ENCODE measurements at regions not wholly inside any gene's neighbourhood (a gene's known extent, or its start where the extent isn't known, plus 50 kb on each side); places are given as distances from the start of the nearest gene placed in this dataset.

DNA sequence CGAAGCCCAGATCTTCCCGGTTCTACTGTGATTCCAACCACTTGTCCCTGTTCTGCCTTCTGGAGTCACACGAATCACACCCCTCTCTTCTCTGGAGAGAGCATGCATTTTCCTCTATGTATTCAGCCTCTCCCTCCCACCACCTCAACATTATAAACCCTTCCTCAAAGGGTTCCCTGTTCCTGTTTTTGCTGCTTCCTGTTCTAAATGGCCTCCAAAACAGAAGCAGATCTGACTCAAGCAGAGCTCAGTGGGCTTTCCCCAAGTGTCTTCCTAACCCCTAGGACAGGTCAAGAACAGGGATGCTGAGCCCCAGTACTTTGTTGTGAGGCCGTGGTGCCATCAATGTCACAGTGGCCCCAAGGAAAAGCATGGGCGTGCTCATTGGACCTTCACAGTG is 75.7 kb upstream of the ARNT2 start:
- no peaks in the 10 kb centered on the region for H3K9me3 Mint-ChIP-seq (ENCODE audit: low read depth)
- no peaks in the 10 kb centered on the region for H3K36me3 Mint-ChIP-seq (ENCODE audit: insufficient read depth)
- H3K27me3 Mint-ChIP-seq = peaks cover 7% of the 10 kb centered on the region
- TF ChIP-seq, protein P1, sequence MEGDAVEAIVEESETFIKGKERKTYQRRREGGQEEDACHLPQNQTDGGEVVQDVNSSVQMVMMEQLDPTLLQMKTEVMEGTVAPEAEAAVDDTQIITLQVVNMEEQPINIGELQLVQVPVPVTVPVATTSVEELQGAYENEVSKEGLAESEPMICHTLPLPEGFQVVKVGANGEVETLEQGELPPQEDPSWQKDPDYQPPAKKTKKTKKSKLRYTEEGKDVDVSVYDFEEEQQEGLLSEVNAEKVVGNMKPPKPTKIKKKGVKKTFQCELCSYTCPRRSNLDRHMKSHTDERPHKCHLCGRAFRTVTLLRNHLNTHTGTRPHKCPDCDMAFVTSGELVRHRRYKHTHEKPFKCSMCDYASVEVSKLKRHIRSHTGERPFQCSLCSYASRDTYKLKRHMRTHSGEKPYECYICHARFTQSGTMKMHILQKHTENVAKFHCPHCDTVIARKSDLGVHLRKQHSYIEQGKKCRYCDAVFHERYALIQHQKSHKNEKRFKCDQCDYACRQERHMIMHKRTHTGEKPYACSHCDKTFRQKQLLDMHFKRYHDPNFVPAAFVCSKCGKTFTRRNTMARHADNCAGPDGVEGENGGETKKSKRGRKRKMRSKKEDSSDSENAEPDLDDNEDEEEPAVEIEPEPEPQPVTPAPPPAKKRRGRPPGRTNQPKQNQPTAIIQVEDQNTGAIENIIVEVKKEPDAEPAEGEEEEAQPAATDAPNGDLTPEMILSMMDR (IDR thresholded peaks at IDR 0.05; ENCODE audit: unreplicated experiment) = no peak
- H3K4me3 Mint-ChIP-seq (ENCODE audit: low read depth) = no peak overlapping the region
- DNase-seq (ENCODE audit: low spot score, unreplicated experiment) = no peak
- peaks cover 13% of the 10 kb centered on the region for H3K4me1 Mint-ChIP-seq (ENCODE audit: low read depth)
- no peak overlapping the region for H3K27ac Mint-ChIP-seq

DNA sequence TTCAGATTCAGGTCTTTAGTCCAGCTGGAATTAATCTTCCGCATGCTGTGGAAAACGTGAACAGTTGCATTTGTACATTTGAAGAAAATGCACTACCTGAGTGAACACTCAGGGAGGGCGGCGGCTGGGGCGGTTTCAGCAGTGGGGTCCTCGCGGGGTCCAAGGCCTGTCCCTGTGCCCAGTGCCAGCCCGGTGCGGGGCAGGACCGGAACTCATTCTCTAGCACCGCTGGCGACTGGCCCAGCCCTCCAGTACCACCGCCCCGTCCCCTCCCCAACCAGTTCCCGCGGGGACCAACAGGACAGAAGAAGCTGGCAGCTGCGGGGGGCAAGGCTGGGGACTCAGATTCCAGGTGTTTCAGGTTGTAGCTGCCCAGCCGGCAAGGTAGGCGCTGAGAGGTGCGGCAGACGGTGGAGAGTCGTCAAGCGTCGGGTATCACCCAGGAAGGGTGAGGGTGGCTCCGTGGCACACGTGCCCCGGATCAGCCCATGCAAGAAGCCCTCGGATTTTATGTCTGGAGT is 72.2 kb upstream of the ARNT2 start:
- H3K36me3 Mint-ChIP-seq (ENCODE audit: insufficient read depth) = no peaks in the 10 kb centered on the region
- no peaks in the 10 kb centered on the region for H3K9me3 Mint-ChIP-seq (ENCODE audit: low read depth)
- TF ChIP-seq, protein P1 (IDR thresholded peaks at IDR 0.05; ENCODE audit: unreplicated experiment) = no peak
- peaks cover 18% of the 10 kb centered on the region for H3K27me3 Mint-ChIP-seq
- H3K4me1 Mint-ChIP-seq (ENCODE audit: low read depth) = no peaks in the 10 kb centered on the region
- H3K27ac Mint-ChIP-seq = no peak overlapping the region
- DNase-seq (ENCODE audit: low spot score, unreplicated experiment) = no peak
- H3K4me3 Mint-ChIP-seq (ENCODE audit: low read depth) = no peak overlapping the region

DNA sequence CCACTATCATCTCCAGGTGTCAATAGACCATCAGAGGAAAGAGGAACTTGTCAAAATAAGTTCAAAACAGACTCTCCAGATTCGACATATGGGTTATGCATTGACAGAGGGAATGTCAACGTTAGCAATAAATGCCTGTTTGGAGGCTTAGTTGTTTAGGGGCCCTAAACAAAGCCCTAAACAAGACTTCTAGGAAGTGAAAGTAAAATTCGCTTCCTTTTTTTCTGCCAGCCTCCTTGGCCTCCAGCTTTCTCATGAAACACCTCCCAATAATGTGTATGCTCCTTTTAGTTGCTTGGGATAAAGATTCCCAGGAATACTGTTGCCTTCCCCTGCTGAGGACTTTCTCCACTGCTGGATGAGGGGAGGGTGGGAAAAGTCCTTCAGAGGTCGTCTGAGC is 70.9 kb upstream of the ARNT2 start:
- H3K4me3 Mint-ChIP-seq (ENCODE audit: low read depth) = no peak overlapping the region
- no peaks in the 10 kb centered on the region for H3K9me3 Mint-ChIP-seq (ENCODE audit: low read depth)
- no peaks in the 10 kb centered on the region for H3K36me3 Mint-ChIP-seq (ENCODE audit: insufficient read depth)
- TF ChIP-seq, protein P1 (IDR thresholded peaks at IDR 0.05; ENCODE audit: unreplicated experiment) = no peak
- no peak for DNase-seq (ENCODE audit: low spot score, unreplicated experiment)
- H3K4me1 Mint-ChIP-seq (ENCODE audit: low read depth) = no peaks in the 10 kb centered on the region
- H3K27ac Mint-ChIP-seq = no peak overlapping the region
- H3K27me3 Mint-ChIP-seq = peaks cover 14% of the 10 kb centered on the region

DNA sequence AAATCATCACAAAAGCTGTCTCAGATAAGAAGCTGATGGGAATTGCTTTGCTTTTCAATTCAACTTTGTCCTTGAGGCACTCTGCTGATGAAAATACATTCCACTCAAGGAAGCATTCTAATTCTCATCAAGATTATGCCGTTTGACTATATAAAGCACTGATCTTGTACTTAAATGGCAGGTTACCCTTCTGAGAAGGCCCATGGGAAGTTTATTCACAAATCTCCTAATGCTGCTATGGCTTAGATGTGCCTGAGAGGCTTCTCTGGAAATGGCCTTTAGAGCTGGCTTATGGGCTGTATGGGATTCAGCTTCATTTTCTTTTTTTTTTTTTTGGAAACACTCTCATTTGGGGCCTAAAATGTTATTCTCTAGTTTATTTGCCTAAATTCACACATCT is 69.7 kb upstream of the ARNT2 start:
- no peak for DNase-seq (ENCODE audit: low spot score, unreplicated experiment)
- Mint-ChIP-seq H3K4me3 (ENCODE audit: low read depth) (no peak overlapping the region), H3K36me3 (ENCODE audit: insufficient read depth) (no peaks in the 10 kb centered on the region), H3K27ac (no peak overlapping the region), H3K27me3 (peaks cover 11% of the 10 kb centered on the region), H3K4me1 (ENCODE audit: low read depth) (no peaks in the 10 kb centered on the region), H3K9me3 (ENCODE audit: low read depth) (no peaks in the 10 kb centered on the region)
- TF ChIP-seq, protein P1 (IDR thresholded peaks at IDR 0.05; ENCODE audit: unreplicated experiment) = no peak

DNA sequence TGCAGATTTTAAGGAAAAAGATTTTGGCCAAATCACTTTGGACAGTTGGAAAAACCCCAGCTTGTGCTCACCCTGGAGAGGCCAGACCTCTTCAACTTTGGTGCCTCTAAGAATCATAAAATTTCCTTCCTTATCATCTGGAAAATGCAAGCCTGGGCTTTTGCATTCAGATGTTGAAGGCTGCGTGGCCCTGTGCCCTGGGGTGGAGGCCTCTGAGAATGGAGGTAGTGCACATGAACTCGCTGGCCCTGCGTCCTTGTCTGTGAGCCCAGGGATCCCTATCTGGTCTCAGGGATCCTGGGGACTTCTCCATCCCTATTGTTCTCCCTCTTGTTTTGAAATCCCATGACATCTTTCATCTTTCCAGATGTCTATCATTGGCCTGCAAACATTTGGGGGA is 64.6 kb upstream of the ARNT2 start:
- no peaks in the 10 kb centered on the region for H3K9me3 Mint-ChIP-seq (ENCODE audit: low read depth)
- TF ChIP-seq, protein P1 (IDR thresholded peaks at IDR 0.05; ENCODE audit: unreplicated experiment) = no peak
- H3K4me1 Mint-ChIP-seq (ENCODE audit: low read depth) = no peaks in the 10 kb centered on the region
- H3K4me3 Mint-ChIP-seq (ENCODE audit: low read depth) = no peak overlapping the region
- H3K36me3 Mint-ChIP-seq (ENCODE audit: insufficient read depth) = no peaks in the 10 kb centered on the region
- H3K27ac Mint-ChIP-seq = no peak overlapping the region
- no peak for DNase-seq (ENCODE audit: low spot score, unreplicated experiment)
- peaks cover 25% of the 10 kb centered on the region for H3K27me3 Mint-ChIP-seq
